ENCODE measurements at regions not wholly inside any gene's neighbourhood (a gene's known extent, or its start where the extent isn't known, plus 50 kb on each side); places are given as distances from the start of the nearest gene placed in this dataset.
"Not testable (repeated sequence)": the region's sequence is repeated elsewhere in the genome, so short reads cannot be mapped to it uniquely, and the experiment has no call there.

DNA sequence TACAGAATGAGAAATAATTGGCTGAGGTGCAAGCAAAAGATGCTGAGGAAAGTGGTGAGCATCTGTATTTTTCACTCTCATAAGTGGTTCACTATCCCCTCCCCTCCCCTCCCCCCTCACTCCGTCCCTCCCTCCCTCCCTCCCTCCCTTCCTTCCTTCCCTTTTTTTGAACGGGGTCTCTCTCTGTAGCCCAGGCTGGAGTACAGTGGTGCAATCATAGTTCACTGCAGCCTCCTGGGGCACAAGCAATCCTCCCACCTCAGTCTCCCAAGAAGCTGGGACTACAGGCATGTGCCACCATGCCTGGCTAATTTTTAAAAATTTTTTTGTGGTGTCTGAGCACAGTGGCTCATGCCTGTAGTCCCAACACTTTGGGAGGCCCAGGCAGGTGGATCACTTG, 67.6 kb upstream of the SHLD1 start:
- TF ChIP-seq, protein P1, sequence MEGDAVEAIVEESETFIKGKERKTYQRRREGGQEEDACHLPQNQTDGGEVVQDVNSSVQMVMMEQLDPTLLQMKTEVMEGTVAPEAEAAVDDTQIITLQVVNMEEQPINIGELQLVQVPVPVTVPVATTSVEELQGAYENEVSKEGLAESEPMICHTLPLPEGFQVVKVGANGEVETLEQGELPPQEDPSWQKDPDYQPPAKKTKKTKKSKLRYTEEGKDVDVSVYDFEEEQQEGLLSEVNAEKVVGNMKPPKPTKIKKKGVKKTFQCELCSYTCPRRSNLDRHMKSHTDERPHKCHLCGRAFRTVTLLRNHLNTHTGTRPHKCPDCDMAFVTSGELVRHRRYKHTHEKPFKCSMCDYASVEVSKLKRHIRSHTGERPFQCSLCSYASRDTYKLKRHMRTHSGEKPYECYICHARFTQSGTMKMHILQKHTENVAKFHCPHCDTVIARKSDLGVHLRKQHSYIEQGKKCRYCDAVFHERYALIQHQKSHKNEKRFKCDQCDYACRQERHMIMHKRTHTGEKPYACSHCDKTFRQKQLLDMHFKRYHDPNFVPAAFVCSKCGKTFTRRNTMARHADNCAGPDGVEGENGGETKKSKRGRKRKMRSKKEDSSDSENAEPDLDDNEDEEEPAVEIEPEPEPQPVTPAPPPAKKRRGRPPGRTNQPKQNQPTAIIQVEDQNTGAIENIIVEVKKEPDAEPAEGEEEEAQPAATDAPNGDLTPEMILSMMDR (IDR thresholded peaks at IDR 0.05), result not testable (repeated sequence)
- TF ChIP-seq POLR2A (IDR thresholded peaks at IDR 0.05), result not testable (repeated sequence)
